CD4-positive, alpha-beta T cell treated with Interleukin-17A for 1 hour (primary cell): ENCODE measurements at regions not wholly inside any gene's neighbourhood (a gene's known extent, or its start where the extent isn't known, plus 50 kb on each side); places are given as distances from the start of the nearest gene placed in this dataset.

Source experiments
- DNase-seq: peaks from one replicate; pipeline ENCODE4 v3.0.0-alpha.2; 2020

DNA sequence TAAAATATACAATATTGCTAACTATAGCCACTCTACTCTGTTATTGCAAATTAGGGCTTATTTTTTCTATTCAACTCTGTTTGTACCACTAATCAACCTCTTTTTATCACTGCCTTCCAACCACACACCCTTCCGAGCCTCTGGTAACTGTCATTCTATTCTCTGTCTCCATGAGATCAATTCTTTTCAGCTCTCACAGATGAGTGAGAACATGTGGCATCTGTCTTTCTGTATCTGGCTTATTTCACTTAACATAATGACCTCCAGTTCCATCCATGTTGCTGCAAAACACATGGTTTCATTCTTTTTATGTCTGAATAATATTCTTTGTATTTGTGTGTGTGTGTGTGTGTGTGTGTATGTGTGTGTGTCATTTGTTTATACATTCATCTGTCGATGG, 350.1 kb upstream of the DACH1 start:
- DNase-seq = no peak

DNA sequence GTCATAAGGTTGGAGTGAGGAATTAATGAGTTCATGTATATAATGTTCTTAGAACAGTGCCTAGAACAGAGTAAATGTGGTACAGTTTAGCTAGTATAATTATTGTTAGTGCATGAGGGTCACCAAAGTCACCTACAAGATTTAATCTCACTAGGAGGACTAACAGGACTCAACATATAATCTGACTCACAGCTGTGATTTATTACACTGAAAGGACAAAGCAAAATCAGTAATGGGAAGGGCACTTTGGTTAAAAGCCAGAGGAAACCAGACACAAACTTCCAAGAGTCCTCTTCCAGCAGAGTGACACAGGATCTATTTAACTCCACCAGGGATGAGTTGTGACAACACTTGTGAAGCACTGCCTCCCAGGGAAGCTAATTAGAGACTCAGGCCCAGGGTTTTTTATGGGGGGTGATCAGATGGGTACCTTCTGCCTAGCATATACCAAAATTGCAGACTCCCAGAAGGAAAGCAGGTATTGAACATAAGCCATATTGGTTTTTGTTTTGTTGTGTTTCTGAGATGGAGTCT, 341.2 kb upstream of the DACH1 start:
- no peak for DNase-seq

GRCh38 chr13:72205773-72206172, 338.8 kb upstream of the DACH1 start:
- no peak for DNase-seq

- no peak for DNase-seq
Measured at GRCh38 chr13:72204291-72204690, 337.3 kb upstream of the DACH1 start.

GRCh38 chr13:72201726-72202125, 334.7 kb upstream of the DACH1 start:
- DNase-seq = no peak

GRCh38 chr13:72199640-72200039, 332.6 kb upstream of the DACH1 start:
- no peak for DNase-seq

DNA sequence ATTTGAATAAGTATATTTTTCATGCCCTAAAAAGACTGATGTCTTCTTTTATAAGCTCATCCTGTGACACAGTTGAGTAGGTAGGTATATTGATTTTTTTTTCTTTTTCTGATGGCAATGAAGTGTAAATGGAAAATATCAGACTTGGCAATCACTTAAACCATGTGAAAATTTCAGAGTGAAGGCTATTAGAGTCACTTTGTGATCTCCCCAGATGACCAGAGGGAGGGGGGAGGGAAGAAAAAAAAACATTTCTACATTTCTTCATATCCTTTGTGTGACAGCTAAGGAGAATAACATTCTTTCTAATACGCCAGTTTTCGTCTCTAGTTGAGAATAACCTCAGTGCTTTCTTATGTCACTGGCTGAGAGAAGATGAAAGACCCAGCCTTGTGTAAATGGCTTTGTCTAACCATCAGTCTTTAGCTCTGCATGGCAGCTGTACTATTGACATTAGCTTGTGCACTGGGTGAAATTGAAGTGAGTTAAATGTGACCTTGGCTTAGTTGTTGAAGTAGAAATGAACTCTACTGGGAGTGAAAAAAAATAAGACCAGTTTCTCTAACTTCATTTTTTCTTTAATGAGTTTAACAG, 332.1 kb upstream of the DACH1 start:
- DNase-seq = no peak

DNA sequence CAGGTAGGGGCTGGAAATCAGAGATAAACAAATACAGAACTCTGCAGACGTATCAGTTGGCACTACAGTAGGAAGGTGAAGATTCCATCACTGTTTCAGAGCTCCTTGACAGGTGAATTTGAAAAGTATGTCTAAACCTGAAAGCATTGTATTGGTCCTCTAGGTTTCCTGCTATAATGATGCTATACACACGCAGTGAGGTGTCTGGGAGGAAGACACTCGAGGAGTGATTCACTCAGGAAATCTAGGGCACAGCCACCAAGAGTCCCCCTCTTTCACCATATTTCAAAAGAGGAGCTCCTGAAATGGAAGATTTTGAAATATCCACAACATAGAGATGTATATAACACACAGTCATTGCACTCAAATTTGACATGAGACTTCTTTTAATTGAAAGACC, 331.0 kb upstream of the DACH1 start:
- DNase-seq = no peak

- DNase-seq = no peak
Measured at GRCh38 chr13:72195044-72195704, 328.2 kb upstream of the DACH1 start.

DNA sequence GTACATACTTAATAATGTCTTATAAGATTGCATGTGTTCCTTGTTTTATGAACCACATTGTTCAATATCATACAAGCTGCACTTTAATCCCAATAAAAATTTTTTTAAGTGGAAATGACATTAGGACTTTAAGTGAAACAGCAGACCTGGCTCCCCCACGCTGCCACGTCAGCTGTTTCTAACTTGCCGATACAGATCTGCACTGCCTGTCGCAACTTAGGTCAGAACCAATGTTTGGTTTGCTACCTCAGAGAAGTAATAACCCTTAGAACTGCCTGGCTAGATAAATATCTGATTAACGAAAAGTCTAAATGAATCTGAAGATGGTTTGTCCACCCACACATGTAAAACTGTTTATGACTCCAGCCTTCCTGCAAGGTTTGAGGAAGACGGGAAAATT, 327.5 kb upstream of the DACH1 start:
- DNase-seq = no peak

DNA sequence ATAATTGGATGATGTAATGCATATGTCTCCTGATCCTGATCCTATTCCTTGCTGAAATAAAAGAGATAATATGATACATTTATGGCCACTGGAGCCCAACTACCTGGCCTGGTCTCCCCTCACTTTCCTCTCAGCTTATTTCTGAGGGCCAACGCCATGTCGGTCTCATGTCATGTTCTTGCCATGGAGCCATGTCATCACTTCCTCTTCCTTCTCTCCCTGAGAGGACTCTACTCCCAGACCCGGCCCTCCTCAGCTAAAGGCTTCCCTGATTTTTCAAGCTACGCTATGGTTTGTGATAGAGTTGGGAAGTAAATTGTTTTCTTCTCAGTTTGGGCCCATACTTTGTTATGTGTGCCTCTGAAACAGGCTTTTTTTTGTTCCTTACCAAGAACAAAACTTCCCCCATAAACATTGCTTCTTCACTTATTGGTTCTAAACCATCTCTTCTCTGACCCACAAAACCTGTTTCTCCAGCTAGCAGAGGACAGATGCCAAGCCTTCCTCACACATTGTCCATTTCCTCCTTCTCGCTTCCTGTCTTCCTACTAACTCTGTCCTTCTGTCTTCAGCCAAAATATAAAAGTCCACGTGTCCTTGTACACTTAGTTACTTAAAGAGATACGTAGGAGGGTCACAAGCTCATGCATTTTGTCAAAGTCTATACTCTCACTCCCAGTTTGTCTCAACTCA, 319.9 kb upstream of the DACH1 start:
- no peak for DNase-seq

GRCh38 chr13:72185776-72186175, 318.8 kb upstream of the DACH1 start:
- DNase-seq = no peak

DNA sequence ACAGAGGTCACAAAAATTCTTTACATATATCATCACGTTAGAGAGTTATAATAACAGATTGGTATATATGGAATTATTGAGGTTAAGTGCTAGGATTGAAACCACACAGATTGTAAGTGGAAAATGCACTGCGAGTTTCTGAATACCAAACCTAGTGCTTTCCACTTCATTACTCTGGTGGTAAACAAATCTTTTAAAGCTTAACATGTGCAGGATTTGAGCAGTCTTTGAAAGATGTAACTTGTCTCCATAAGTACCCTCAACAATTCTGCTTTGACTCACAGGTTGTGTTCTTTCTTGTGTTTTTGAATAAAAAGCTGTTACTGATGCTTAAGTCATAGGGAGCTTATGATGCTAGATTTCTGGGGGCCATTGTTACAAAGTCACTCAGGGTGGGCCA, 314.7 kb upstream of the DACH1 start:
- no peak for DNase-seq

- no peak for DNase-seq
Measured at GRCh38 chr13:72180253-72180952, 313.4 kb upstream of the DACH1 start.

- DNase-seq = no peak
Measured at GRCh38 chr13:72174549-72174948, 307.5 kb upstream of the DACH1 start.

DNA sequence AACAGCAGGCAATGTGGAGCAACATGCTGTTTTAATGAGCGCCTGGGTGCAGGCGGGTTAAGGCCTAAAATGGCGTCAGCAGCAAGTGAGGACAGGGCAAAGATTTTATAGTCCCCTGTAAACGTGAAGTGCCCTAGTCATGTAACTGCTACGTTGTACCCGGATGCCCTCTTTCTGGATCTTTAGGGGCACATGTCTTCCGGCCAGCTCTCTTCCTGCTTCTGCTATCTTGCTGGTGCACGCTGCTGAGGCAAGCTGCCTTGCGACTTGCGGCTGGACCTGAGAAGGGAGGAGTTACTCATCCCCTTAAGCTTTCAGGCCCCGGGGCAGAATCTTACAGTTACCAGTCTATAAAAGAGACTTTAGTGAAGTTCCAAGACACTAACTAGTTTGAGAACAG, 303.6 kb upstream of the DACH1 start:
- DNase-seq = no peak

GRCh38 chr13:72168126-72168855, 301.3 kb upstream of the DACH1 start:
- no peak for DNase-seq

GRCh38 chr13:72166102-72166650, 299.2 kb upstream of the DACH1 start:
- no peak for DNase-seq

GRCh38 chr13:72165276-72165675, 298.3 kb upstream of the DACH1 start:
- no peak for DNase-seq

DNA sequence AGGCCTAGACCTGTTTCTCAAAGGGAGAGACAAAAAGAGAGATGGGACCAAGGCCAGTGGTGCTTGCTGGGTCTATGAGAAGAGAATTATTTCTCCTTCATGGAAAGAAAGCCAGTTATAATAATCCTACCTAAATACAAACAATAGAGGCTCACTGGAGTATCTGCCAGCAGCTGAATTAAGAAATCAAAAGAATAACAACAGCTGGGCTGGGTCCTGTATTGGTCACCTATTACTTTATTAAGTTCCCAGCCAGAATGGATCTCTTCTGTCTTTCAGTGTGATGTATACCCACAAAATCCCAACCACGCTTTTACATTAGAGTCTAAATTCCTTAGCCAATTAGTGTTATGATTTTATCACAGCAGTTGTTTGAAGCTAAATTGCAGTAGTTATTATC, 297.8 kb upstream of the DACH1 start:
- DNase-seq = no peak

DNA sequence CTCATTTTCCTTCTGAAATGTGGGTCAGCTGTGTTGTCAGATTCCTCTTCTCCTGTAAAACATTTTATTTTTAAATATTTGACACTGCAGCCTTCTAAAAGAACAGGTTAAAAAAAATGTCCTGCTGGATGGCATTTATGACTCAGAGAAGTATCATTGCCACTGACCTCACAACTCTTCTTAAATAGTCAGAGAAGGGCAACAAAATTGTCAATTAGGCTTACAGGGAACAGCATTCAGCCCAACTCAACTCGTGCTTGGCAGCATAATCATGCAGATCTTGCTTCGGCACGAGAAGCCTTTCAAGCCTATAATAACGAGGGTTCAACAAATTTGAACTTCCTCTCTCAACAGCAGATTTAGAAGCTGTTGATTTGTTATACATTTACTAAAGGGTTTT, 296.7 kb upstream of the DACH1 start:
- DNase-seq = no peak

DNA sequence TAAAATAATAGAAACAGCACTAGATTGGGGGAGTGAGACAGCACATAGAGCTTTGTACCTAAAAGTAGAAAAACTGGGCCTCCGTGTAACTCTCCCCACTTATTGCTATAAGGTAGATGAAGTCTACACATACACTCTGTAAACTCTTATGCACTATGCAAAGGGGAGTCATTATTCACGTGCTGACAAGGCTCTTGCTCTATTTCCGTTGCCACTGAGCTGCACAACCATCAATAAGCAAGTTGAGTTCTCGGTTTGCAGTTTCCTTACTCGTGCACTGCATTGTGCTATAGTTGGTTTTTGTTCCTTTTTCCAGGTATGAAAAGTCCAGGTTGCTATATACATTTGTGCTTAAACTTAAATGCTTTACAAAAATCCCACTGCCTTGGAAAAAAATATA, 294.0 kb upstream of the DACH1 start:
- DNase-seq = no peak

- DNase-seq = no peak
Measured at GRCh38 chr13:72156760-72157159, 289.8 kb upstream of the DACH1 start.
